ENCODE measurements at regions not wholly inside any gene's neighbourhood (a gene's known extent, or its start where the extent isn't known, plus 50 kb on each side); places are given as distances from the start of the nearest gene placed in this dataset.

GRCh38 chr11:121757480-121758125, 304.8 kb upstream of the SORL1-AS1 start:
- H3K4me3 Mint-ChIP-seq (ENCODE audit: low read depth): no peak overlapping the region
- DNase-seq (ENCODE audit: low spot score, unreplicated experiment): no peak
- no peaks in the 10 kb centered on the region for H3K4me1 Mint-ChIP-seq (ENCODE audit: low read depth)
- TF ChIP-seq CTCF (IDR thresholded peaks at IDR 0.05; ENCODE audit: unreplicated experiment): no peak
- no peaks in the 10 kb centered on the region for H3K27me3 Mint-ChIP-seq
- H3K27ac Mint-ChIP-seq: no peak overlapping the region
- no peaks in the 10 kb centered on the region for H3K9me3 Mint-ChIP-seq (ENCODE audit: low read depth)
- H3K36me3 Mint-ChIP-seq (ENCODE audit: insufficient read depth): no peaks in the 10 kb centered on the region

DNA sequence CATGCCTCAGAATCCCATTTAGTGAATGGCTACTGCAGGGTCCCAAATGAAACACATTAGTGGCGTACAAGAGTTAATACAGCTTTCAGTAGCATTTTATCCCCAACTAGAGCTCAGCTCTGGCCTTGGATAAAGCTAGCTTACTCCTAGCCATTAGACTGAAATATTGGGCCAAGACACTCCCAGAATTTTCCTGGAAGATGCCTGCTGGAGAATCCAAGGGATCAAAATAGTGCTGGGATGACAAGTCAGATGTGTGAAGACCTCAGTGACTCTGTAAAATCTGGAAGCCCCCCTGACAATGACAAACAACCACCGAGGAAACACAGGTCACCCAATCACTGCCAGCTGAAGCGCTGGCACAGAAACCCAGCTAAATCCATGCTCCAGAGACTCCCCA, 303.1 kb upstream of the SORL1-AS1 start:
- no peak for DNase-seq (ENCODE audit: low spot score, unreplicated experiment)
- H3K27me3 Mint-ChIP-seq: no peaks in the 10 kb centered on the region

GRCh38 chr11:121755191-121755590, 302.4 kb upstream of the SORL1-AS1 start:
- Mint-ChIP-seq H3K27ac (no peak overlapping the region), H3K4me1 (ENCODE audit: low read depth) (no peaks in the 10 kb centered on the region), H3K36me3 (ENCODE audit: insufficient read depth) (no peaks in the 10 kb centered on the region), H3K9me3 (ENCODE audit: low read depth) (no peaks in the 10 kb centered on the region), H3K4me3 (ENCODE audit: low read depth) (no peak overlapping the region), H3K27me3 (no peaks in the 10 kb centered on the region)
- no peak for DNase-seq (ENCODE audit: low spot score, unreplicated experiment)
- TF ChIP-seq CTCF (IDR thresholded peaks at IDR 0.05; ENCODE audit: unreplicated experiment): no peak

More for the DNA sequence above, 303.1 kb upstream of the SORL1-AS1 start:
- Mint-ChIP-seq H3K36me3 (ENCODE audit: insufficient read depth) (no peaks in the 10 kb centered on the region), H3K27ac (no peak overlapping the region), H3K4me3 (ENCODE audit: low read depth) (no peak overlapping the region), H3K9me3 (ENCODE audit: low read depth) (no peaks in the 10 kb centered on the region), H3K4me1 (ENCODE audit: low read depth) (no peaks in the 10 kb centered on the region)
- TF ChIP-seq CTCF (IDR thresholded peaks at IDR 0.05; ENCODE audit: unreplicated experiment): no peak

DNA sequence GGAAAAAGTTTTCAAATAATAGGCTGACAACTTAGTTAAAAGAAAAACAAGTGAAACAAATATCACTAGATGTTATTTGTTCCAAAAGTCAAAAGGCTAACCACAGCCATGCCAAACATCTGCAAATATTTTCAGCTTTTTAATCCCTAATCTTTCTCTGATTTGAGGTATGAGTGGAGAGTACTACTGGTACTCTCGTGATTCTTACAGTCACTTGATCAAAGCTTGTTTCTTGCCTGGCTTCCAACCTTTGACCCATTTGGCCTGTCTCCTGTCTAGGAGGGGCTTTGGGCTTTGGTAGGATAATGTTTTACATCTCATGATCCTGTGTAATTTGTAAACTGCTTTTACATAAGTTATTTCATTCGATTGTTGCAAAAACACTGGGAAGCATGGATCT, 301.8 kb upstream of the SORL1-AS1 start:
- DNase-seq (ENCODE audit: low spot score, unreplicated experiment): no peak
- H3K4me3 Mint-ChIP-seq (ENCODE audit: low read depth): no peak overlapping the region
- H3K9me3 Mint-ChIP-seq (ENCODE audit: low read depth): no peaks in the 10 kb centered on the region
- no peak for TF ChIP-seq CTCF (IDR thresholded peaks at IDR 0.05; ENCODE audit: unreplicated experiment)
- no peaks in the 10 kb centered on the region for H3K4me1 Mint-ChIP-seq (ENCODE audit: low read depth)
- H3K36me3 Mint-ChIP-seq (ENCODE audit: insufficient read depth): no peaks in the 10 kb centered on the region
- H3K27me3 Mint-ChIP-seq: no peaks in the 10 kb centered on the region
- no peak overlapping the region for H3K27ac Mint-ChIP-seq

DNA sequence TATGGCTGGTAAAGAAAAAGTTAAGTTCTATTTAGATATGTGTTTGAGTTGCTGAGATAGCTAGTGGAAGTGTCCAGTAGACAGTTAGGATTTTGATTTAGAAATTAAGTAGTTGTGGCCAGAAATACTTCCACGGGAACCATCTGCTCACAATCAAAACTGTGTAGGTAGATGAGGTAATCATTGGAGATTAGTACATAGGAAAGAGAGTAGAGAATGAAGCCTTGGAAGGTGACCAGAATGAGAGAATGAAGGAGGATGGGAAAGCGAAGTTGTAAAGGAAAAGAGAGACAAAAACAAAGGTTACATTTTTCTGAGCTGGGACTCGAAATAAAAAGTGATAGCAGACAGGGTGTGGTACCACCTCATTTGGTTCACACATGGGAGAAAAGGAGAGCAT, 296.9 kb upstream of the SORL1-AS1 start:
- no peaks in the 10 kb centered on the region for H3K9me3 Mint-ChIP-seq (ENCODE audit: low read depth)
- H3K27me3 Mint-ChIP-seq: no peaks in the 10 kb centered on the region
- H3K4me3 Mint-ChIP-seq (ENCODE audit: low read depth): no peak overlapping the region
- no peaks in the 10 kb centered on the region for H3K4me1 Mint-ChIP-seq (ENCODE audit: low read depth)
- no peaks in the 10 kb centered on the region for H3K36me3 Mint-ChIP-seq (ENCODE audit: insufficient read depth)
- H3K27ac Mint-ChIP-seq: no peak overlapping the region
- TF ChIP-seq CTCF (IDR thresholded peaks at IDR 0.05; ENCODE audit: unreplicated experiment): no peak
- no peak for DNase-seq (ENCODE audit: low spot score, unreplicated experiment)

All from progenitor cell of endocrine pancreas (in vitro differentiated cells).